ENCODE measurements at regions not wholly inside any gene's neighbourhood (a gene's known extent, or its start where the extent isn't known, plus 50 kb on each side); places are given as distances from the start of the nearest gene placed in this dataset. TPM values are rescaled to one million over a fixed set of nuclear protein-coding genes. Genes with fewer than 3 reads are reported as not detected.

DNA sequence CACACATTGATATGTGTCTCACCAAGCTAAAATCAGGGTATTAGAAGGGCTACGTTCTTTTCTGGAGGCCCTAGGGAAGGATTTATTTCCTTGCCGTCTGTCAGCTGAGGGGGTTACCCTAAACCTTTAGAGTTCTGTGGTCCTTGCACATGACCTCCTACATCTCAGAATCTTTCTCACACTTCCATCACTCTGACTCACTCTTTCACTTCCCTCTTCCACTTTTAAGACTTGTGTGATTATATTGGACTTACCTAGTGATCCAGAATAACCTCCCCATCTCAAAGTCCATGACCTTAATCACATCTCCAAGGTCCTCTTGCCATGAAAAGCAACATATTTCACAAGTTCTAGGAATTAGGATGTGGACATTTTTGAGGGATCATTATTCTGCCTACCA lies 53.6 kb upstream of the FUNDC1 start:
- Histone ChIP-seq H3K9me3 (ENCODE audit: control insufficient read depth, insufficient read depth, low read length) (no peaks in the 10 kb centered on the region), H3K36me3 (ENCODE audit: control insufficient read depth, insufficient read depth, low read length) (no peaks in the 10 kb centered on the region), H3K18ac (ENCODE audit: low read depth, low read length) (no peak overlapping the region), H3K4me2 (ENCODE audit: low read depth, low read length) (no peak overlapping the region), H3K14ac (replicated peaks; ENCODE audit: low read depth, low read length) (no peak overlapping the region), H3K9me1 (ENCODE audit: insufficient read depth, low read length) (no peaks in the 10 kb centered on the region), H3K4ac (ENCODE audit: low read depth, low read length) (no peak overlapping the region), H2AK9ac (replicated peaks; ENCODE audit: low read depth, low read length, poor library complexity) (no peak overlapping the region), H4K5ac (ENCODE audit: low read depth, low read length) (no peak overlapping the region), H2BK20ac (ENCODE audit: low read depth, low read length) (no peak overlapping the region), H3K23ac (ENCODE audit: low read depth, low read length) (no peak overlapping the region), H2AK5ac (ENCODE audit: low read depth, low read length) (no peak overlapping the region), H4K8ac (ENCODE audit: low read depth in 2 of 2, low read length in 2 of 2) (no peak overlapping the region), H2AFZ (replicated peaks; ENCODE audit: low read length, poor library complexity) (no peak overlapping the region), H3K27ac (ENCODE audit: insufficient read depth, low read length) (no peak overlapping the region), H4K20me1 (ENCODE audit: insufficient read depth, low read length) (no peaks in the 10 kb centered on the region), H3K56ac (ENCODE audit: extremely low read depth, insufficient read depth, low read length) (no peak overlapping the region), H3K9ac (ENCODE audit: low read depth, low read length) (no peak overlapping the region), H3K4me3 (ENCODE audit: insufficient read depth, low read depth, low read length) (no peak overlapping the region), H3K4me1 (ENCODE audit: control insufficient read depth, insufficient read depth, low read length) (no peaks in the 10 kb centered on the region), H3K27me3 (ENCODE audit: control insufficient read depth, insufficient read depth, low read length) (no peaks in the 10 kb centered on the region), H2BK15ac (ENCODE audit: low read depth, low read length) (no peak overlapping the region), H2BK120ac (ENCODE audit: low read depth, low read length) (no peak overlapping the region), H2BK5ac (ENCODE audit: low read depth, low read length, poor library complexity, severe bottlenecking) (no peak overlapping the region), H3K79me1 (ENCODE audit: low read depth in 1 of 2, low read length in 2 of 2) (no peaks in the 10 kb centered on the region), H4K91ac (ENCODE audit: insufficient read depth, low read depth, low read length) (no peak overlapping the region)
- ATAC-seq (ENCODE audit: low read depth), result no peak
- intact Hi-C loops (cut with micrococcal nuclease), result no loop called here
- ChIA-PET CTCF (no interaction called here), POLR2A (ENCODE audit: unreplicated experiment) (interaction anchor here (0.6 kb wide), 1 partner anchor 87 kb away, joined by 3 read pairs; no protein-coding TSS in a partner anchor)
- no CpG with 5 or more reads among the region's 2 CpGs for WGBS, 2 experiments (ENCODE audit: extremely low coverage in 2 of 2, insufficient read length in 1 of 2)
- TF ChIP-seq RFX5 (IDR thresholded peaks at IDR 0.05; ENCODE audit: low read depth, low read length), result no peak
- dilution Hi-C loops (cut with HindIII; ENCODE audit: low sequenced_read_pairs, unreplicated experiment), result no loop called here
- in situ Hi-C loops (cut with MboI; ENCODE audit: low sequenced_read_pairs), result no loop called here
- no peak for DNase-seq
- no TSS peak for BruUV-seq (replicated peaks)

Small RNAs in the stretch of these regions (microRNA-seq; reads per million reads assigned to microRNA genes)
- gene RN7SL291P (ENCODE audit: insufficient read depth, insufficient read length), result not detected

Small RNAs in the stretch of these regions (small RNA-seq; reads per million reads assigned to genes)
- gene RN7SL291P, result 0 reads per million in 5 experiments

All from IMR-90 (cell line).